Glutamatergic neuron (in vitro differentiated cells): ENCODE measurements at regions not wholly inside any gene's neighbourhood (a gene's known extent, or its start where the extent isn't known, plus 50 kb on each side); places are given as distances from the start of the nearest gene placed in this dataset.
A peak's percentile ranks its signal among the peaks of the same experiment; 100 is the strongest.

Experiments used
- DNase-seq: peaks from one replicate; pipeline ENCODE4 v3.0.0; 2022
- H3K27ac Mint-ChIP-seq: one replicate; pipeline ENCODE4 v1.8.0; 2020; ENCODE audit warnings: mild to moderate bottlenecking, mixed read lengths, inconsistent platforms; ENCODE audit not compliant: unreplicated experiment
- H3K27me3 Mint-ChIP-seq: one replicate; pipeline ENCODE4 v1.8.0; 2020; ENCODE audit warnings: mild to moderate bottlenecking, moderate library complexity, mixed read lengths, inconsistent platforms; ENCODE audit not compliant: unreplicated experiment
- H3K36me3 Mint-ChIP-seq: one replicate; pipeline ENCODE4 v1.8.0; 2020; ENCODE audit warnings: mild to moderate bottlenecking, mixed read lengths, inconsistent platforms; ENCODE audit not compliant: unreplicated experiment
- H3K4me1 Mint-ChIP-seq: one replicate; pipeline ENCODE4 v1.8.0; 2020; ENCODE audit warnings: mild to moderate bottlenecking, low read depth, mixed read lengths, inconsistent platforms; ENCODE audit not compliant: unreplicated experiment
- H3K4me3 Mint-ChIP-seq: one replicate; pipeline ENCODE4 v1.8.0; 2020; ENCODE audit warnings: mild to moderate bottlenecking, mixed read lengths, inconsistent platforms; ENCODE audit not compliant: unreplicated experiment
- H3K9me3 Mint-ChIP-seq: one replicate; pipeline ENCODE4 v1.8.0; 2020; ENCODE audit warnings: mild to moderate bottlenecking, moderate library complexity, mixed read lengths, inconsistent platforms; ENCODE audit not compliant: unreplicated experiment
- TF ChIP-seq, protein P1 (sequence below): fragments of 200-600 bp; sonication (generic); IDR thresholded peaks from one replicate; pipeline ENCODE4 v1.5.0; 2021; ENCODE audit not compliant: partially characterized antibody, unreplicated experiment

DNA sequence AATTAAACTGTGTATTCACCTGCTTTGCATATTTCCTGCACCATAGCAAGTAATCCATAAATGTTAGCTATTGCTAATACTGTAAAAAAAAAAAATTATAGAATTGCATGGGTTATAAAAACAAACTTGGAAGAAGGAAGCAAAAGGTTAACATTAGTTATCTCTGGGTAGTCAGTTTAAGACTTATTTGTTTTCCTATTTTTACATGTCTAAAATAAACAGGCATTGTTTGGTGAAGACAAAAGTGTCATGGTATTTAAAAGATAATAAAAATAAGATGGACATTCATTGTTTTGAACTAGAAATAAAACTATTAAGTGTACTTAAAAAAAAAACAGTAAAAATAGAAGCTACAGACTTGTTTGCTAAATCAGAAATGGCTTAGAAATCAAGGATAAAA is 313.8 kb downstream of the SOX9 start:
- TF ChIP-seq, protein P1, sequence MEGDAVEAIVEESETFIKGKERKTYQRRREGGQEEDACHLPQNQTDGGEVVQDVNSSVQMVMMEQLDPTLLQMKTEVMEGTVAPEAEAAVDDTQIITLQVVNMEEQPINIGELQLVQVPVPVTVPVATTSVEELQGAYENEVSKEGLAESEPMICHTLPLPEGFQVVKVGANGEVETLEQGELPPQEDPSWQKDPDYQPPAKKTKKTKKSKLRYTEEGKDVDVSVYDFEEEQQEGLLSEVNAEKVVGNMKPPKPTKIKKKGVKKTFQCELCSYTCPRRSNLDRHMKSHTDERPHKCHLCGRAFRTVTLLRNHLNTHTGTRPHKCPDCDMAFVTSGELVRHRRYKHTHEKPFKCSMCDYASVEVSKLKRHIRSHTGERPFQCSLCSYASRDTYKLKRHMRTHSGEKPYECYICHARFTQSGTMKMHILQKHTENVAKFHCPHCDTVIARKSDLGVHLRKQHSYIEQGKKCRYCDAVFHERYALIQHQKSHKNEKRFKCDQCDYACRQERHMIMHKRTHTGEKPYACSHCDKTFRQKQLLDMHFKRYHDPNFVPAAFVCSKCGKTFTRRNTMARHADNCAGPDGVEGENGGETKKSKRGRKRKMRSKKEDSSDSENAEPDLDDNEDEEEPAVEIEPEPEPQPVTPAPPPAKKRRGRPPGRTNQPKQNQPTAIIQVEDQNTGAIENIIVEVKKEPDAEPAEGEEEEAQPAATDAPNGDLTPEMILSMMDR = no peak
- no peak for DNase-seq
- Mint-ChIP-seq H3K9me3 (peaks cover 11% of the 10 kb centered on the region), H3K27me3 (peaks cover 2% of the 10 kb centered on the region), H3K4me1 (peaks cover 26% of the 10 kb centered on the region), H3K36me3 (peaks cover 3% of the 10 kb centered on the region), H3K4me3 (no peak overlapping the region), H3K27ac (no peak overlapping the region)

DNA sequence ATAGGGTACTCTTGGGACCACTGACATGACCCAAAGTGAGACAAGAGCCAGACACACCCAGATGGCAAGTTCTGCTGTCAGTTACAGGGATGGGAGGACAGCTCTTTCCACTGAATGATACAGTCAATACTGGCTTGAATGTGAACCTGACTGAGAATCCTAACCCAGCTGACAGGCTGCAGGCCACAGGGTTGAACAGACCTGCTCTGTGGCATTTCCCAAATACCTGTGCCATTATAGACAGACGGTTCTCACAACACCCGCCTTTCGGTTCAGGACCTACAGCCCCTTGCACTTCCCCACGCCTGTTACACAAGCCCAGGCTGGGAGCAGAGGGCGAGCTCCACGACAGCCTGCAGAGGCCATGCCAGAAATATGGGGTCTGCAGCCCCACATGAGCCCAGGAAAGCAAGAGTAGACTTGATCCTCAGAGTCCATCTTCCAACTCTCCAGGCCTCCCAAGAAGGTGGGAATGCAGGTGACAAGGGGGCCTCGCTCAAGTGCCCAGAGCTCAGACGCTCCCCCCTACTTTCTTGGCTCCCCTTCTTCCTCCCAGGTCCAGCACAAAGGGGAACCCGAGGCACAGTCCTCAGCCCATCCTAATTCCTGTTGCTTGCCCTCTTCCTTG is 314.3 kb downstream of the SOX9 start:
- Mint-ChIP-seq H3K36me3 (peaks cover 9% of the 10 kb centered on the region), H3K4me1 (peaks cover 31% of the 10 kb centered on the region), H3K27me3 (peaks cover 4% of the 10 kb centered on the region), H3K4me3 (no peak overlapping the region), H3K27ac (no peak overlapping the region), H3K9me3 (peaks cover 16% of the 10 kb centered on the region)
- TF ChIP-seq, protein P1 = no peak
- DNase-seq = no peak

DNA sequence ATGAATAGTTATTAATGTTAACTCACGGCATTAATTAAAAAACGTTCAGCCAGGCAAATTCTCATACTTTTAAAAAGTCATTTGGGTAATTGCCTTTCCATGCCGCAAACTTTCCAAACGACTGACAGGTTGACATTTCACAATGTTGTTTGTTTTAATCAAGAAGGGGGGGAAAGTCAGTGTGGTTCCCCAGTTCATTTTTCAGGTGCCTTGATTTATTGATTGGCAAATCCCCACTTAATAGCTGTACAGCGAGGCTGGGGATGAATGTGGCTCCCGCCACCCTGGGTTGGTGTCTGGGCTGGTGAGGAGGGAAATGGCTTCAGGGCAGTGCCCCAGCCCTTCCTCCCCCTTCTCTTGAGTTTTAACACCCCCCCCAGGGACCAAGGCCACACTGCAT is 318.0 kb downstream of the SOX9 start:
- Mint-ChIP-seq H3K9me3 (peaks cover 23% of the 10 kb centered on the region), H3K36me3 (peaks cover 10% of the 10 kb centered on the region)

DNA sequence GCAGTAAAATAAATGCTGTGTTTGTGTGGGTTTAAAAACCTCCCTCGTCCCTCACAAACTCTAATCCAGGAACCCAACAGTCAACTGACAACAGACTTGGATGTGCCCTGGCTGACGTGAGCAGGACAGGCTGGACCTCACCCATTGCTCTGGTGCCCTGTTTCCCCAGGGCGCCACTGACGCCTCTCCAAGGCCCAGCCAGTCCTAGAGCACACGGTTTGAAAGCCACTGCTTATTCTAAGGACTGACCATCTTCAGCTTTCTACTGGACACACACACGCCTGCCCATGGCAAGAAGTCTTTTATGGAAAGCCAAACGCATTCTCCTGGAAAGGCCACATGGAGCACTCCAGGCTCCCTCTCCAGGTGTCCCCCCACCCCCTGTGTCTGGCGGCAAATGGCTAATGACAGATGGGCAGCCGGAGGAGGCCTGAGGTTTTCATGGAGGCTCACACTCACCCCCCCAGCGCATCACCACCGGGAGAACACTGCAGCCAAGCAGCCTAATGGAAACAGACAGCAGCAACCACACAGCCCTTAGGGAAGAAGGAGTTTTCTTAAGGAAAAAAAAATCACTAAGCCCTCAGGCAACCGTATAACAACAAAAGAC is 319.2 kb downstream of the SOX9 start:
- DNase-seq = peak; percentile 77
- H3K9me3 Mint-ChIP-seq = peaks cover 22% of the 10 kb centered on the region
- peaks cover 30% of the 10 kb centered on the region for H3K4me1 Mint-ChIP-seq
- TF ChIP-seq, protein P1 = no peak
- H3K4me3 Mint-ChIP-seq = peak overlapping the region; percentile 65
- H3K36me3 Mint-ChIP-seq = peaks cover 10% of the 10 kb centered on the region
- peak overlapping the region; percentile 96 for H3K27ac Mint-ChIP-seq
- H3K27me3 Mint-ChIP-seq = peaks cover 6% of the 10 kb centered on the region

More for the DNA sequence above, 318.0 kb downstream of the SOX9 start:
- TF ChIP-seq, protein P1 = no peak
- H3K4me3 Mint-ChIP-seq = no peak overlapping the region
- peaks cover 6% of the 10 kb centered on the region for H3K27me3 Mint-ChIP-seq
- no peak overlapping the region for H3K27ac Mint-ChIP-seq
- no peak for DNase-seq
- H3K4me1 Mint-ChIP-seq = peaks cover 32% of the 10 kb centered on the region

DNA sequence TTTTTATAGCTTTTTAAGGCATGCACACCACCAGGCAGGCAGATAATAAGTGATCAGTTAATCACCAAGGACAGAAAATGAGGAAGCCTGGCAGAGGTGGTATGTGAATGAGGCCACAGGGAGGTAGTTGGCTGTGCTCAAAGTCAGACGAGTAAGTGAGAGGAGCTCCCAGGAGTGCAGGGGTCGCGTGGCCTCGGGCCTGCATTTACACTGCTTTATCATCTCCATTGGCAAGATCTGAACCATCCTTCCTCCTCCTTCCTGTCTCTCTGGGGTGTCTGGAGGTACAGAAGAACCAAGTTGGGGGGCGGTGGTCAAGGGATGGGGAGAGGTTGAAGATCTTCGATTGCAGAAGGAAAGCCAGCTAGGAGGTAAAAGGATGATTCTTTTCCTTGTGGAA is 320.1 kb downstream of the SOX9 start:
- Mint-ChIP-seq H3K27ac (peak overlapping the region; percentile 21), H3K4me3 (no peak overlapping the region), H3K4me1 (peaks cover 25% of the 10 kb centered on the region), H3K27me3 (peaks cover 6% of the 10 kb centered on the region), H3K9me3 (peaks cover 17% of the 10 kb centered on the region), H3K36me3 (peaks cover 10% of the 10 kb centered on the region)
- DNase-seq = no peak
- TF ChIP-seq, protein P1 = no peak
